ENCODE measurements at regions not wholly inside any gene's neighbourhood (a gene's known extent, or its start where the extent isn't known, plus 50 kb on each side); places are given as distances from the start of the nearest gene placed in this dataset.

DNA sequence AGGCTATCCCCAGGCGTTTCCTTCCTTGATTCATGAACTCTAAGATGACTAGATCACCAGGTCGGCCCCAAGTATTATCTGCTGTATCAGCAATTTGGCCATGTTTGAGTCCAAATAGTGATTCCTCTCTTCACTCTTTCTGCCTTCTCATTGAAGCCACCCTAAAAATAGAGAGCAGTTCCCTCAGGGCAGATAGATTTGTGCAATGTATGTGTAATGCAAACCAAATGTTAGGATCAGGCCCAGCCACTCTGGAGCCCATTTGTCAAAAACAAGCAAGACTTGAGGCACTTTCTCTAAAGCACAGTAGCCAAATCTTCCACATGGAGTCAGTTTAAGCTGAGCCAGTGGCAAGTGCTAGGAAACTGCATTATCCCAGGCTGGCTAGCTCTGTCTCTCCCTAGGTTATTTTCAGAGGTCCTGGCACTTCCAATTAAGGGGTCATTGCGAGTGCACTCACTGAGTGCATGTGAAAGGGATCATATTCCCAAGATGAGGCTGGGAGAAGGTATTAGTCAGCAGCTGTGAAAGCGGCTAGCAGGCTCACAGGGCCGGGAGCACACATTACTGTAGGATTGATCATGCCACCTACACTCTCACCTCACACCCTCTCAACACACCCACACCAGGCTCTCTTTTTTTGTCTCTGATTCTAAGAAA lies 97.9 kb upstream of the RAB3GAP2 start:
- no peaks in the 10 kb centered on the region for H3K9me3 Mint-ChIP-seq
- H3K4me3 Mint-ChIP-seq = no peak overlapping the region
- H3K27me3 Mint-ChIP-seq = peaks cover 68% of the 10 kb centered on the region
- no peaks in the 10 kb centered on the region for H3K36me3 Mint-ChIP-seq (ENCODE audit: insufficient read depth)
- no peak overlapping the region for H3K27ac Mint-ChIP-seq (ENCODE audit: low read depth)
- DNase-seq (ENCODE audit: low spot score in 2 of 2) (no peak), ATAC-seq (replicated peaks; ENCODE audit: extremely low read depth, poor library complexity, severe bottlenecking) (no peak)
- no peaks in the 10 kb centered on the region for H3K4me1 Mint-ChIP-seq

DNA sequence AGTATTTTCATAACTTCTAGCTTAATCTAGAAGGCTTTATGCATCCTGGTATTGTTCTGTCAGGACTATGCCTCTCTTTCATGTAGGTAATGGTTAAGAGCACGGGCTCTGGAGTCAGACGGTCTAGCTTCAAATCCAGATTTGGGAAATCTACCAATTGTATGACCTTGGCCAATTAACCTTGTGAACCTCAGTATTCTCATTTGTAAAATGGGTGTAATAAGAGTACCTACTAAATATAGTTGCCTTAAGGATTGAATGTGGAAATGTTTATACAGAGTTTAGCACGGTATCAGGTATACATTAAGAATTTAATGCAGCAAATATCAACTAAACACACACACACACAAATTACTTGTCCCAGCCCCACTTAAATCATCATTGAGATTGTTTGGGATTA lies 97.3 kb upstream of the RAB3GAP2 start:
- H3K4me3 Mint-ChIP-seq = no peak overlapping the region
- ATAC-seq (replicated peaks; ENCODE audit: extremely low read depth, poor library complexity, severe bottlenecking) (no peak), DNase-seq (ENCODE audit: low spot score in 2 of 2) (no peak)
- no peaks in the 10 kb centered on the region for H3K4me1 Mint-ChIP-seq
- peaks cover 75% of the 10 kb centered on the region for H3K27me3 Mint-ChIP-seq
- no peaks in the 10 kb centered on the region for H3K9me3 Mint-ChIP-seq
- no peaks in the 10 kb centered on the region for H3K36me3 Mint-ChIP-seq (ENCODE audit: insufficient read depth)
- H3K27ac Mint-ChIP-seq (ENCODE audit: low read depth) = no peak overlapping the region

DNA sequence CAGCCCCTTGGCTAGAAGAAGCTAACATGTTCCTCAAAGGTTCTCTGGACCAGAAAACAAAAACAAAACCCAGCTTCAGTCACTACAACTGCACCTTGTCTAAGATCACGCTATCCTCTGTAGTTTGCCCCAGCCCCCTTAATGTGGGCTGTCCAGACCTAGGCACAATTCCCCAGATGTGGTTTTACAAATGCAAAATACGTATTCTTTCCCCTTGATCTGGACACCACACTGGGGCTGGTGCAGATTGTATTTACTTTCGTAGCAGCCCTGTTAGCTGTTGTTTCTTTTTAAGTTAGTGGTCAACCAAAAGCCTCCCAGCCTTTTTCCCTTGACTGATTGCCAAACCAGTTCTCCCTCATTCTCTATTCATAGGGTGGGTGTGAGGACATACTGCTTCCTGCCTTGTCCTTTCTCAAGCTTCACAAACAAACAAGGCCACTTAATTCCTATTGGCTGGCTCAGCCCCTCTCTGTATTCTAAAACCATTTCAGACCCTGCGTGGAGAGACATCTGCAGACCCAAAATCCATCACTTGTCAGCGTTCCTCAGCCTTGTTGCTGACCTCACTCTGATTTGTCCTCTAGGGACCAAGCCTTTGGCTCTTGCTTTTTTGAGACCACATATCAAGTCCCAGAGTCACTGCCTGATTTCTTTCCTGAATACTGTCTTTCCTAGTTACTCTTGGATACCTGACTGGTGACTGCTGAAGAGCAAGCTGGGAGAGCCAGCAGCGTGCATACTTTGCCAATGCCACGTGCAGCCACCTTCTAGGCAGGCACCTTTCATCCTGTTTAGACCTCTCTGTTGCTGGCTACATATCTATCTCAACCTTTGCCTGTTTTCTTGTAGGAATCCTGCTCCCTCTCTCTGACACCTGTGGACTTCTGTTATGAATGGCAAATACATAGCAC lies 96.4 kb upstream of the RAB3GAP2 start:
- ATAC-seq (replicated peaks; ENCODE audit: extremely low read depth, poor library complexity, severe bottlenecking) = no peak
- DNase-seq (ENCODE audit: low spot score in 2 of 2) = no peak
- Mint-ChIP-seq H3K27me3 (peaks cover 68% of the 10 kb centered on the region), H3K9me3 (no peaks in the 10 kb centered on the region), H3K4me1 (no peaks in the 10 kb centered on the region), H3K4me3 (no peak overlapping the region), H3K27ac (ENCODE audit: low read depth) (no peak overlapping the region), H3K36me3 (ENCODE audit: insufficient read depth) (no peaks in the 10 kb centered on the region)

DNA sequence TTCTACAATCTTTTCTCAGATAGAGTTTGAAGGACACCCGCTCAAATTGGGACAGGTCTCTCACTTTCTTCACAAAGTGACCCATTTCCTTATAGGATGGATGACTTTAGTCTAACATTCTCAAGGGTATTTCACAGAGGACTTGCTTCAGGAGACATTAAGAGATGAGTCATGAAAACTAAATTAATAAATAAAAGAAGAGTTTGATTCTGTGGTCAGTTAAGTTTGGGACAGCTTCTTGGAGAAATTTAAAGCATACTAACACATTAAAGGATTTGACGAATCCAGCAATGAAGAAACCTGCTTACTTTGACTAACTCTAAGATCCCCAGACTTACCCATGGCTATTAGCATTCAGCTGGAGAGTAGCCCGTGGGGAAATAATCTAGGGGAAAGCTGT lies 95.6 kb upstream of the RAB3GAP2 start:
- no peaks in the 10 kb centered on the region for H3K9me3 Mint-ChIP-seq
- ATAC-seq (replicated peaks; ENCODE audit: extremely low read depth, poor library complexity, severe bottlenecking) (no peak), DNase-seq (ENCODE audit: low spot score in 2 of 2) (no peak)
- H3K4me1 Mint-ChIP-seq = no peaks in the 10 kb centered on the region
- H3K27ac Mint-ChIP-seq (ENCODE audit: low read depth) = no peak overlapping the region
- H3K36me3 Mint-ChIP-seq (ENCODE audit: insufficient read depth) = no peaks in the 10 kb centered on the region
- H3K27me3 Mint-ChIP-seq = peaks cover 61% of the 10 kb centered on the region
- no peak overlapping the region for H3K4me3 Mint-ChIP-seq

DNA sequence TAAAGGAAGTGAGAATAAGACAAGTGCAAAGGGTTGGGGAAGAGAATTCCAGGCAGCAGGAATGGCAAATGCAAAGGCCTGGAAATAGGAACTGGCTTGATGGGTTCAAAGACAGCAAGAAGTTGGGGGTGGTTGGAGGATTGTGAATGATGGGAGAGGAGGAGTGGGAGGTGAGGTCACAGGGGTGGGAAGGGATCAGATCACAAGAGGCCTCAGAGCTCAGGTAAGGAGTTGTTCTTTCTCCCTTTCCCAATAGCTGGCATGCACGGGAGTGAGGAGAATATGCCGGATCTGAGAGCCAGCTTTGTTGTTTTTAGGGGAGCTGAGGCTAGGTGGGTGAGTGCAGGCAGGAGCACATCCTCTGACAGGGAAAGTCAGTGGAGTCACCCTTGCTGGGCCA lies 94.0 kb upstream of the RAB3GAP2 start:
- ATAC-seq (replicated peaks; ENCODE audit: extremely low read depth, poor library complexity, severe bottlenecking) (no peak), DNase-seq (ENCODE audit: low spot score in 2 of 2) (no peak)
- H3K9me3 Mint-ChIP-seq = no peaks in the 10 kb centered on the region
- no peak overlapping the region for H3K4me3 Mint-ChIP-seq
- H3K4me1 Mint-ChIP-seq = no peaks in the 10 kb centered on the region
- no peak overlapping the region for H3K27ac Mint-ChIP-seq (ENCODE audit: low read depth)
- peaks cover 68% of the 10 kb centered on the region for H3K27me3 Mint-ChIP-seq
- H3K36me3 Mint-ChIP-seq (ENCODE audit: insufficient read depth) = peaks cover 1% of the 10 kb centered on the region

DNA sequence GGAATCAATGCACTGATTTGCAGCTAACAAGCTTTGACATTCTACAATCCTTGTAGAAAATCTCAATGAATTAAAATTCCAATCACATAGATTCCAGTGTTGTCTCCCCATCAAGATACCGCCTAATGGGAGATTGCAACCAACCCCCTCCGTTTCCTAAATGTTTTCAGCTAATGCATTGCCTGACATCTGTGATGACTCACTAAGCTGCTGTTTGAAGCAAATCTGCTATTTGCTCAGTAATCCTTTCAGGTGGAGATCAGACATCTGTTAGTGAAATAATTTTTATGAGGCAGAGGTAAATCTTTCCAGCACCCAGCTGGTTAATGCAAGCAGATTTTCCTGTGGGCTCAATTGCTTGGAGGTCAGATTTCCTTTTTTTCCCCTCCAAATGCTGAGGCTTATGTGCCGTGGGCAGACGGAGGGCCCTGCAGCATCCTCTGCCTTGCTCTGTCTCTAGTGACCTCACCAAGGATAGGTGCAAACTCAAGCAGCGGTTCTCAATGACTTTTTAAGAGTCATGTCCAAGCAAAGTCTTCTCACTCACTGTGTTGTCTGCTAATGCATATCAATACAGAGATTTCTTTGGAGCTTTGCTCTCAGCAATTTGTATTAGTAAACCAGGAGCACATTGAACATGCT lies 91.1 kb upstream of the RAB3GAP2 start:
- DNase-seq (ENCODE audit: low spot score in 2 of 2) = no peak
- peaks cover 38% of the 10 kb centered on the region for H3K27me3 Mint-ChIP-seq
- H3K4me3 Mint-ChIP-seq = no peak overlapping the region
- no peak for ATAC-seq (replicated peaks; ENCODE audit: extremely low read depth, poor library complexity, severe bottlenecking)
- H3K9me3 Mint-ChIP-seq = no peaks in the 10 kb centered on the region
- no peaks in the 10 kb centered on the region for H3K4me1 Mint-ChIP-seq
- peaks cover 1% of the 10 kb centered on the region for H3K36me3 Mint-ChIP-seq (ENCODE audit: insufficient read depth)
- H3K27ac Mint-ChIP-seq (ENCODE audit: low read depth) = no peak overlapping the region

DNA sequence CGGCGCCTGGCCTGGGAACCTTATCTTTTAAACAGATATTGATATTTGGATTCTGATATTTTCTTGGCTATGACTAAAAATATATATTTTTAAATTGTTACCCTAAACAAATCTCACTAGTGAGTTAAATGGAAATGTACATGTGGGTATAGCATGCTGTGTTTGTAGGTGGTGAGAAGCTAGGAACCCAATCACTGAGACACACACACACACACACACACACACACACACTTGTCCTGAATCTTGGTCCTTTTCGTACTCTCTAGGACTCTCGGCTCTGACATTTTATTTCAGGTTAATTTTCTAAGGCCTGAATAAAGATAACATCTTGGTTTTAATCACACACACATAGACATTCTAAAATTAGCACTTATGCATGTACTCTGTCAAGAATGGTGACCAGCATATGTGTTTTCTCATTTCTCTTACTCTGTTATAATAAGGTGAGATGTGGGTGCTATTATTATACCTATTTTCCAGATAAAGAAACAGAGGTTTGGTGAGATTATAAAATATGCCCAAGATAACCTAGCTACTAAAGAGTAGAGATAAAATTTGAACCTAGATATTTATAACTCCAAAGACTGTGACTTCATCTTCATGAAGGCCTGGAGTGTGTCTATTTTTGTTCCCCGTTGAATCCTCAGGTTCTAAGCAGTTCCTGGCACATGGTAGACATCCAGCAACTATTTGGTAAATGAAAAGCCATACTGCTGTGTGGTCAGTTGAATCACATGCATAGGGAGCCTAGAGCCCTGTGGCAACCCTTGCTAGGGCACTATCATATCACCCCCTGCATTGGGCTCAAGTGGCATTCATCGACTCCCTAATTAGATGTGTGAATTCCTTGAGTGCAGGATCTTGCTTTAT lies 85.0 kb upstream of the RAB3GAP2 start:
- DNase-seq (ENCODE audit: low spot score in 2 of 2) = no peak
- Mint-ChIP-seq H3K9me3 (no peaks in the 10 kb centered on the region), H3K4me3 (no peak overlapping the region), H3K27me3 (peaks cover 20% of the 10 kb centered on the region), H3K4me1 (no peaks in the 10 kb centered on the region), H3K27ac (ENCODE audit: low read depth) (no peak overlapping the region), H3K36me3 (ENCODE audit: insufficient read depth) (no peaks in the 10 kb centered on the region)
- ATAC-seq (replicated peaks; ENCODE audit: extremely low read depth, poor library complexity, severe bottlenecking) = no peak

DNA sequence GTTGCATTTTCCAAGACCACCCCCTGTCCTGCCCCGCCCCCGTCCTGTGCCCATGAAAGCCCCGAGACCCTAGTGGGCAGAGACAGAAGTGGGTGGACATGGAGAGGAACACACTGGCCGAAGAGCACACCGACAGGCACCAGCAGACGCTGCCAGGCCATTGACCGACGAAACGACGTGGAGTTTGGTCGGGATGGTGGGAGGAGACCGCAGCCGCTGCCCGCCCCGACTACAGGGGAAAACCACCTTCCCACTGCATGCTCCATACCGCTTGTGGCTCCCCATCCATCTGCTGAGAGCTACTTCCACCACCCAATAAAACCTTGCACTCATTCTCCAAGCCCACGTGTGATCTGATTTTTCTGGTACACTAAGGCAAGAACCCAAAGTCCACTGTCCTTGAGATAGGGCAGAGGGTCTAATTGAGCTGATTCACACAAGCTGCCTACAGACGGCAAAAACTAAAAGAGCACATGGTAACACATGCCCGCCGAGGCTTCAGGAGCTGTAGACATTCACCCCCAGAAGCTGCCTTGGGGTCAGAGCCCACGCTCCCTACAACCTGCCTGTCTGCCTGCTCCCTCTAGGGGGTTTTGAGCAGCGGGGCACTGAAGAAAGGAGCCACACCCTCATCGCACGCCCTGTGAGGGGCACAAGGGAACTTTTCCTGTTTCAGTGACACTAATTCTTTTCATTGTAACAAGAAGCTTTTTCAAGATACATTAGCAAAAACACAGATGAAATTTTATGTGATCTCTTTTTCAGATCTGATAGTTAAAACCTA lies 81.2 kb upstream of the RAB3GAP2 start:
- Mint-ChIP-seq H3K36me3 (ENCODE audit: insufficient read depth) (no peaks in the 10 kb centered on the region), H3K4me3 (no peak overlapping the region), H3K9me3 (no peaks in the 10 kb centered on the region), H3K4me1 (no peaks in the 10 kb centered on the region), H3K27me3 (peaks cover 13% of the 10 kb centered on the region), H3K27ac (ENCODE audit: low read depth) (no peak overlapping the region)
- ATAC-seq (replicated peaks; ENCODE audit: extremely low read depth, poor library complexity, severe bottlenecking) (no peak), DNase-seq (ENCODE audit: low spot score in 2 of 2) (no peak)

DNA sequence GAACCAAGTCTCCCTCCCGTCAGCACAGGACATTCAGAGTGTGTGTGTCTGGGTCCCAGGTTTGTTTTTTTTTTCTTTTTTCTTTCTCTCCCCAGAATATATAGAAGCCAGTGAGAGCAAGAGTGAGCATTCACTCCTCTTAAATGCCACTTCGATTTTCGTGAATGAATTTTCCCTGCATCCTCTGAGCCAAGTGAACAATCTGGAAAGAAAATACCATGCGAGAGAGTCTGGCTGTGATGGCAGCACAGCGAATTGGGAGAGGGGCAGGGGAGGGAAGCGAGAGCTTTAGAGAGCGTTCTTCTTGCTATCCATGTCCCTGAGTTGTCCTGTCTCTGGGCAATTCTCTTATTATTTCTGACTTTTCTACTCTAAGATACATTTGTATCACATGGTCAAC lies 76.0 kb upstream of the RAB3GAP2 start:
- no peaks in the 10 kb centered on the region for H3K4me1 Mint-ChIP-seq
- peaks cover 34% of the 10 kb centered on the region for H3K27me3 Mint-ChIP-seq
- no peak overlapping the region for H3K27ac Mint-ChIP-seq (ENCODE audit: low read depth)
- no peak overlapping the region for H3K4me3 Mint-ChIP-seq
- H3K36me3 Mint-ChIP-seq (ENCODE audit: insufficient read depth) = no peaks in the 10 kb centered on the region
- DNase-seq (ENCODE audit: low spot score in 2 of 2) = no peak
- H3K9me3 Mint-ChIP-seq = no peaks in the 10 kb centered on the region
- ATAC-seq (replicated peaks; ENCODE audit: extremely low read depth, poor library complexity, severe bottlenecking) = no peak

DNA sequence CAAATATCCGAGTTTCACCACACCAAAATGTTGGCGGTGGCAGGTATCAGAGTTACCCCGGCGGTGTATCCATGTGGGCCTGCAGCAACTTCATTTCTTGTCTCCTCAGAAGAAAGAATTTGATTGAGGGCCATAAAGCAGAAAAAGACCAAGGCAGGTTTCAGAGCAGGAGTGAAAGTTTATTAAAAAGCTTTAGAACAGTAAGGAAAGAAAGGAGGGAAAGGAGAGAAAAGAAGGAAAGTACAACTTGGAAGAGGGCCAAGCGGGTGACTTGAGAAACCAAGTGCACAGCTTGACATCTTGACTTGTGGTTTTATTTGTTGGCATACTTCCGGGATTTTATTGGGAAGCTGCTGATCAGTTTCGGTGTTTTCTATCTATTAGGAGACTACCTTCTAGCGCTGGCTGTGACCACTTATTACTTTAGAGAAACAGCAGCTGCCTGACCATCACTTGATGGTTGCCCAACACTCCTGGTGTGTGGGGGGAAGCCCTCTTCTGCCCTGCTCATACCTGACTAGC lies 75.5 kb upstream of the RAB3GAP2 start:
- DNase-seq (ENCODE audit: low spot score in 2 of 2) (no peak), ATAC-seq (replicated peaks; ENCODE audit: extremely low read depth, poor library complexity, severe bottlenecking) (no peak)
- Mint-ChIP-seq H3K4me3 (no peak overlapping the region), H3K4me1 (no peaks in the 10 kb centered on the region), H3K36me3 (ENCODE audit: insufficient read depth) (no peaks in the 10 kb centered on the region), H3K9me3 (no peaks in the 10 kb centered on the region), H3K27me3 (peaks cover 29% of the 10 kb centered on the region), H3K27ac (ENCODE audit: low read depth) (no peak overlapping the region)

DNA sequence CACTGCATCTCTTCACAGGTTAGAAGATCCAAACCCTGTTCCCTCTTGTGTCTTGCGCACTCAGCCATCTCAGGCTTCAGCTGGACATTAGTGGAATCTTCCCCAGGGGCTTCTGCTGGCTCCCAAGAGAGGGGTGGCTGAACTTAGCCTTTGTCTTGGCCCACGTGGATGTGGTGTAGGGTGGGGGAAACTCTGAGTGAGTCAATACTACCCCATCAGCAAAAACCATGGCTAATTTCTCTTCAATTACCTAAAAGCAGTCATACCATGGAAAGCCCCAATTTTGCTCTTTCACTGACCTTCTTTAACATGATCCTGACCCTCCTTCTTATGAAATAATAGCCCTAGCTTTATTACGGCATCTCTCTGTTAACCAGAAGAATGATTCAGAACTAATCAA lies 72.5 kb upstream of the RAB3GAP2 start:
- Mint-ChIP-seq H3K4me3 (no peak overlapping the region), H3K27ac (ENCODE audit: low read depth) (no peak overlapping the region), H3K27me3 (peaks cover 23% of the 10 kb centered on the region), H3K4me1 (no peaks in the 10 kb centered on the region), H3K9me3 (no peaks in the 10 kb centered on the region), H3K36me3 (ENCODE audit: insufficient read depth) (no peaks in the 10 kb centered on the region)
- DNase-seq (ENCODE audit: low spot score in 2 of 2) = no peak
- no peak for ATAC-seq (replicated peaks; ENCODE audit: extremely low read depth, poor library complexity, severe bottlenecking)

All from central memory CD8-positive, alpha-beta T cell (primary cell).